GM06990 (cell line): ENCODE measurements at regions not wholly inside any gene's neighbourhood (a gene's known extent, or its start where the extent isn't known, plus 50 kb on each side); places are given as distances from the start of the nearest gene placed in this dataset.

Source experiments
- DNase-seq: peaks from one replicate; pipeline ENCODE4 v3.0.0-alpha.2; 2011; ENCODE audit not compliant: insufficient read length; ENCODE audit errors: extremely low read depth
- H3K27me3 ChIP-seq: replicated peaks from 2 replicates; pipeline ENCODE4 v1.6.0; 2011; ENCODE audit warnings: low read length; ENCODE audit not compliant: control insufficient read depth, insufficient read depth
- H3K36me3 ChIP-seq: 2 replicates; pipeline ENCODE4 v1.5.1; 2011; ENCODE audit warnings: low read length; ENCODE audit not compliant: control insufficient read depth, insufficient read depth
- H3K4me3 ChIP-seq: replicated peaks from 2 replicates; pipeline ENCODE4 v1.5.1; 2011; ENCODE audit warnings: low read depth, mild to moderate bottlenecking, control low read depth, low read length
- TF ChIP-seq, protein P1 (sequence below): IDR thresholded peaks from 2 replicates; pipeline ENCODE4 v1.5.1; 2011; ENCODE audit warnings: low read length, control low read depth, mild to moderate bottlenecking, inconsistent platforms; ENCODE audit not compliant: insufficient read depth, poor library complexity, severe bottlenecking

DNA sequence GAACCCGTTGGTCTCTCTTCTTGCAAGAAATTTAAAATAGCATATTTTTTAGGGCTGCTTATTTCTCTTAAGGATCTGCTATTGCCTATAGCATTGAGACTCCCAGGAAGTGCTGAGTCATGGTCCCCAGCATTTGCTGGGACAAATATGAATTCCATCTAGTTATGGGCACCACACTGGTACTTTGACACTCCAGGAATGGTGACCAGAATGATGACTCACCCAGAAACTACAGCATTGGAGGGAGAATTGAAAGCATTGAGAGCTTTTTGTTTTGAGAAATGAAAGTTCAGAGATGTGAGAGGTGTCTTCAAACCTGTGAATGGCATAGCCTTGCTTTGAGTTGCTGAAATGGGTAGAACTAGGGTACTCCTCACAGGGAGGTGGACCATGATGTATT, 699.7 kb downstream of the DHX35 start:
- H3K4me3 ChIP-seq, result no peak overlapping the region
- TF ChIP-seq, protein P1, sequence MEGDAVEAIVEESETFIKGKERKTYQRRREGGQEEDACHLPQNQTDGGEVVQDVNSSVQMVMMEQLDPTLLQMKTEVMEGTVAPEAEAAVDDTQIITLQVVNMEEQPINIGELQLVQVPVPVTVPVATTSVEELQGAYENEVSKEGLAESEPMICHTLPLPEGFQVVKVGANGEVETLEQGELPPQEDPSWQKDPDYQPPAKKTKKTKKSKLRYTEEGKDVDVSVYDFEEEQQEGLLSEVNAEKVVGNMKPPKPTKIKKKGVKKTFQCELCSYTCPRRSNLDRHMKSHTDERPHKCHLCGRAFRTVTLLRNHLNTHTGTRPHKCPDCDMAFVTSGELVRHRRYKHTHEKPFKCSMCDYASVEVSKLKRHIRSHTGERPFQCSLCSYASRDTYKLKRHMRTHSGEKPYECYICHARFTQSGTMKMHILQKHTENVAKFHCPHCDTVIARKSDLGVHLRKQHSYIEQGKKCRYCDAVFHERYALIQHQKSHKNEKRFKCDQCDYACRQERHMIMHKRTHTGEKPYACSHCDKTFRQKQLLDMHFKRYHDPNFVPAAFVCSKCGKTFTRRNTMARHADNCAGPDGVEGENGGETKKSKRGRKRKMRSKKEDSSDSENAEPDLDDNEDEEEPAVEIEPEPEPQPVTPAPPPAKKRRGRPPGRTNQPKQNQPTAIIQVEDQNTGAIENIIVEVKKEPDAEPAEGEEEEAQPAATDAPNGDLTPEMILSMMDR, result no peak
- no peaks in the 10 kb centered on the region for H3K36me3 ChIP-seq
- H3K27me3 ChIP-seq, result no peaks in the 10 kb centered on the region
- DNase-seq, result no peak

DNA sequence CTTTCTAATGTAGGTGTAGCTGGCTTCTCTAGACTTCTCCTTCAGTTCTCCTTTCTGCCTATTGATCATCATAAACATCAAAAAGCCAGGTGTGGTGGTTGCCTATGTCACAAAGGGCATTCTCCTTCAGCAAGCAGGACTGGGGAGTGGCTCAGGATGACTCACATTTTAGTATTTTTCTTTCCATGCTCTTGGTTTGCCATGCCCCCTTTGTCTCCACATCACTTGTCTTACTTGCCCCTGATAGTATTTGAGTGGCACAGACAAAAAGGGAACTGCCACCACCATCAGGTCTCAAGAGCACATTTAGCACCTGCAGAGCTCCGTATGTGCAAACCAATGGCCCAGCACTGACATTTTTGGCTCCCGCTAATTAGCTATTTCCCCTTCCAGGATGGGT, 698.8 kb downstream of the DHX35 start:
- DNase-seq, result no peak
- no peak overlapping the region for H3K4me3 ChIP-seq
- H3K27me3 ChIP-seq, result no peaks in the 10 kb centered on the region
- TF ChIP-seq, protein P1, result no peak
- no peaks in the 10 kb centered on the region for H3K36me3 ChIP-seq

DNA sequence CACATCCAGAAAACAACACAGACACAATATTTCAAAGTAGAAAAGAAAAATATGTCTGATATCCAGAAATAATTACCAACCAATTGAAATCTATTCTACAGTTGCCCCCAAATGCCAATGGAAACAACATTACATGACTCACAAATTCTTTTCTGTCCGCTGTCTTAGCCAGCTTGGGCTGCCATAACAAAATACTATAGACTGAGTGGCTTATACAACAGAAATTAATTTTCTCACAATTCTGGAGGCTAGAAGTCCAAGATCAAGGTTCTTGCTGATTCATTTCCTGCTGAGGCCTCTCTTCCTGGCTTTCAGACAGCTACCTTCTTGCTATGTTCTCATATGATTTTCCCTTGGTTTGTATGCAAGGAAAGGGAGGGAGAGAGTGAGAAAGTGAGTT, 698.1 kb downstream of the DHX35 start:
- Histone ChIP-seq H3K4me3 (no peak overlapping the region), H3K27me3 (no peaks in the 10 kb centered on the region), H3K36me3 (no peaks in the 10 kb centered on the region)
- TF ChIP-seq, protein P1, result no peak
- DNase-seq, result no peak

DNA sequence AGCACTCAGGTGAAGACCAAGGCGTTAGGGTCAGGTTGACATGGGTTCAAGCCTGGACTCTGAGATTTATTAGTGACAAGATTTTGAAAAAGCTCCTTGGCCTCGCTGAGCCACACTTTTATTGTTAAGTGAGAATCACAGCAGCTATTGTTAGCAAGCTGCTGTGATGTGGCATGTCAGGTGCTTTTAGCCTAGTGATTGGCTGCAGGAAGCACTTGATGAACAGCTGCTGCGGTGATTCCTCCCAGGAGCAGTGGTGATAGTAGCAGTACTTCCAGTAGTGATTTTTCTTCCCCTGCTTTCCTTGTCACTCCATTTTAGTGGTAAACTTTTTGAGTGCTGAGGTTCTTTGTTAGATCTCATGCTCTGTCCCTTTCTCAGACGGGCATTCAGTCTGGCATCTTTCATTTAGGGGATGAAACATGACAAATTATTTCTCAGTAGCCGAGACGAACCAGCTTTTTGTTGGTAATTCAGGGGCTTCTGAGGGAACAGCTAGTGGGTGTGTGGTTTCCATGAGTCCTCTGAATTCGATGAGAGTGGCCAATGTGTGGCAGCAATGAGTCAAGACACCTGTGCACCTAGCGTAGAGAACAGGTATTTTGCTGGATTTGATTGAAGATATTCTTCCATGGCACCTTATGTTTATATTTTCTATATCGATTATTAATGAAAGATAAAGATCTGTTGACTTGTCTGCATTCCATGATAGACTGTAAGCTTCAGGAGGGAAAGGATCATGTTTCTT, 696.7 kb downstream of the DHX35 start:
- Histone ChIP-seq H3K27me3 (no peaks in the 10 kb centered on the region), H3K4me3 (no peak overlapping the region), H3K36me3 (no peaks in the 10 kb centered on the region)
- TF ChIP-seq, protein P1, result no peak
- DNase-seq, result no peak

DNA sequence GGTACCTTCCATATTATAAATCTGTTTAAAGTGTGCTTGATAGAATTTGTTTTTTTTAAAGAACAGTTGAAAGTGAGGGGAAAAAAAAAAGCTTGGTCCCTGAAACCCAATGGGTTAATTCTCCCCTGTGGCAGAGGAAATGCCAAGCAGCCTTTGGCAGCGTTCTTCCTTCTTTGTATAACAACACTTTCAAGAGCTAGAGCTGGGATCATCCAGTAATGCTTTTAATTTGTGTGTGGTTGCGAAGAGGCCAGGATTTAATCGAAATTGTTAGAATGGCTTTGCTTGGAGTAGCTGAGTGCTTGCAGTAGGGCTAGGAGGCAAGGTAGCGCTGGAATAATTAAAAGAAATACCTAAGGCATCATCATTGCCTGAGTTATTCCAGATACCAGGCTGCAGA, 692.0 kb downstream of the DHX35 start:
- TF ChIP-seq, protein P1, result no peak
- no peaks in the 10 kb centered on the region; the same call in 1 of the 2 replicates for H3K27me3 ChIP-seq
- no peak for DNase-seq
- no peaks in the 10 kb centered on the region for H3K36me3 ChIP-seq
- no peak overlapping the region for H3K4me3 ChIP-seq
